ENCODE measurements at regions not wholly inside any gene's neighbourhood (a gene's known extent, or its start where the extent isn't known, plus 50 kb on each side); places are given as distances from the start of the nearest gene placed in this dataset.
A peak's percentile ranks its signal among the peaks of the same experiment; 100 is the strongest.

DNA sequence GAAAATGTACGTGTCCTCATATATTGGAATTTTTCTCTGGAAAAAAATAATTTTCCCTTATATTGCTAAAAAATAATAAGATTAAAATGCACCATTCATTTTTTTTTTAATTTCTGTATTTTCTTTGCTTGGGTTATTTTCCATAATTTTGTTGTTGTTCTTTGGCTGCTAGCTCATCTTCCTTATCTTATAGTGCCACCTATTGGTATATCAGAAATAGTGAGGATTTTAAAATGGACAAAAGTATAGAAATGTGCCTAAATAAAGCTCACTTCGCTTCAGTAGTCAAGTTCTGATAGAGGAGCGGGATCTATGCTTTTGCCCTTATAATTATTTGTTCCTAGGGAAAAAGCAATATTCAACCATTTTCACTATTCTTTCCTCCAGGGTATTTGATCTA, 134.8 kb downstream of the NAP1L3 start:
- TF ChIP-seq CTCF (IDR thresholded peaks at IDR 0.05) = peak; percentile 58
- no peak for TF ChIP-seq ZFX (IDR thresholded peaks at IDR 0.05; ENCODE audit: borderline replicate concordance)
